Stimulated activated CD4-positive, alpha-beta T cell treated with anti-CD3 and anti-CD28 coated beads, Interleukin-15, amount 100 ng/mL, for 1 hour (primary cell): ENCODE measurements at regions not wholly inside any gene's neighbourhood (a gene's known extent, or its start where the extent isn't known, plus 50 kb on each side); places are given as distances from the start of the nearest gene placed in this dataset.
"Not testable (repeated sequence)": the region's sequence is repeated elsewhere in the genome, so short reads cannot be mapped to it uniquely, and the experiment has no call there.

Experiments
- DNase-seq, 2 donors: peaks; one replicate each; pipeline ENCODE4 v3.0.0-alpha.2; 2020; ENCODE audit warnings: low read depth in 1 of 2, low spot score in 1 of 2

GRCh38 chr6:131424475-131424874 is 148.6 kb upstream of the ARG1 start:
- no peak for DNase-seq

GRCh38 chr6:131427434-131428058 is 145.5 kb upstream of the ARG1 start:
- no peak for DNase-seq

GRCh38 chr6:131430531-131430930 is 142.5 kb upstream of the ARG1 start:
- no peak for DNase-seq

GRCh38 chr6:131431718-131432117 is 141.3 kb upstream of the ARG1 start:
- DNase-seq: no peak

GRCh38 chr6:131433927-131434326 is 139.1 kb upstream of the ARG1 start:
- no peak for DNase-seq

GRCh38 chr6:131436358-131436757 is 136.7 kb upstream of the ARG1 start:
- no peak for DNase-seq

GRCh38 chr6:131443014-131443413 is 130.0 kb upstream of the ARG1 start:
- DNase-seq: no peak

GRCh38 chr6:131443514-131443913 is 129.5 kb upstream of the ARG1 start:
- DNase-seq: peak in 1 of 2 donors; percentile 12

- not testable (repeated sequence) for DNase-seq
Measured at GRCh38 chr6:131445356-131445755, 127.7 kb upstream of the ARG1 start.

GRCh38 chr6:131450861-131451260 is 122.2 kb upstream of the ARG1 start:
- DNase-seq: no peak

GRCh38 chr6:131451321-131452144 is 121.5 kb upstream of the ARG1 start:
- no peak for DNase-seq

GRCh38 chr6:131453803-131454202 is 119.2 kb upstream of the ARG1 start:
- DNase-seq: no peak

GRCh38 chr6:131456565-131456964 is 116.5 kb upstream of the ARG1 start:
- no peak for DNase-seq

GRCh38 chr6:131459005-131459404 is 114.0 kb upstream of the ARG1 start:
- DNase-seq: no peak

- DNase-seq: no peak
Measured at GRCh38 chr6:131460614-131461000, 112.4 kb upstream of the ARG1 start.

GRCh38 chr6:131469130-131469529 is 103.9 kb upstream of the ARG1 start:
- DNase-seq: no peak

- no peak for DNase-seq
Measured at GRCh38 chr6:131470534-131470933, 102.5 kb upstream of the ARG1 start.

- DNase-seq: no peak
Measured at GRCh38 chr6:131471331-131471730, 101.7 kb upstream of the ARG1 start.

GRCh38 chr6:131473303-131473702 is 99.7 kb upstream of the ARG1 start:
- not testable (repeated sequence) for DNase-seq

- no peak for DNase-seq
Measured at GRCh38 chr6:131476362-131476761, 96.7 kb upstream of the ARG1 start.

- not testable (repeated sequence) for DNase-seq
Measured at GRCh38 chr6:131478740-131479211, 94.2 kb upstream of the ARG1 start.

- DNase-seq: no peak
Measured at GRCh38 chr6:131486608-131487007, 86.4 kb upstream of the ARG1 start.

GRCh38 chr6:131488780-131489179 is 84.2 kb upstream of the ARG1 start:
- no peak for DNase-seq
